Memory B cell (primary cell): ENCODE measurements at regions not wholly inside any gene's neighbourhood (a gene's known extent, or its start where the extent isn't known, plus 50 kb on each side); places are given as distances from the start of the nearest gene placed in this dataset.

Experiments
- ATAC-seq: fragments of 150-1000 bp; cut with Tn5 transposase; 2 replicates; pipeline ENCODE4 v1.10.0; 2021; ENCODE audit warnings: low read depth, mild to moderate bottlenecking, moderate library complexity
- DNase-seq, 2 donors: peaks; one replicate each; pipeline ENCODE4 v3.0.0; 2022; ENCODE audit warnings: low spot score in 2 of 2
- H3K27ac Mint-ChIP-seq: one replicate; pipeline ENCODE4 v1.8.0; 2022; ENCODE audit warnings: mild to moderate bottlenecking, moderate library complexity, mixed read lengths
- H3K27me3 Mint-ChIP-seq: one replicate; pipeline ENCODE4 v1.8.0; 2022; ENCODE audit warnings: mixed read lengths
- H3K36me3 Mint-ChIP-seq: one replicate; pipeline ENCODE4 v1.8.0; 2022; ENCODE audit warnings: mild to moderate bottlenecking, mixed read lengths
- H3K4me1 Mint-ChIP-seq: one replicate; pipeline ENCODE4 v1.8.0; 2022; ENCODE audit warnings: mixed read lengths
- H3K4me3 Mint-ChIP-seq: one replicate; pipeline ENCODE4 v1.8.0; 2022; ENCODE audit warnings: mild to moderate bottlenecking, moderate library complexity, mixed read lengths
- H3K9me3 Mint-ChIP-seq: one replicate; pipeline ENCODE4 v1.8.0; 2022; ENCODE audit warnings: mixed read lengths

DNA sequence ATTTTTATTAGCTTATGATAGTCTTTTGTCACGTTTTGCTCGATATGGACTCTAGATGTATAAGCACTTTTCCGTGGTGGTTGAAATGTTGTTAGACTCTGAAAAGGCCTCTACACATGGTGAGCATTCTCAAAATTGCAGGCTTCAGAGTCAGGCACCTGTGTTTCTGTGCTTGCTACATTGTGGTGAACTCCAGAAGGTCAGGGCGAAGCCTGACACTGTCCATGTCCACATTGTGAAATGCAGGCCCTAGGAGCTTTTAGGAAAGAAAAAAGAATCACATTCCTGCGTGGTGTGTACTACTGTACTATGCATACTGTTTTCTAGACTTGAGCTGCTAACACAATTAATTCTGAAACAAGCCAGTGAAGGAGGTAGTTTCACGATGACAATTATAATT is 86.3 kb downstream of the HS3ST1 start:
- ATAC-seq, result no peak
- Mint-ChIP-seq H3K4me1 (peaks cover 34% of the 10 kb centered on the region), H3K4me3 (no peak overlapping the region), H3K27me3 (no peaks in the 10 kb centered on the region), H3K36me3 (no peaks in the 10 kb centered on the region), H3K27ac (no peak overlapping the region), H3K9me3 (no peaks in the 10 kb centered on the region)
- no peak for DNase-seq

DNA sequence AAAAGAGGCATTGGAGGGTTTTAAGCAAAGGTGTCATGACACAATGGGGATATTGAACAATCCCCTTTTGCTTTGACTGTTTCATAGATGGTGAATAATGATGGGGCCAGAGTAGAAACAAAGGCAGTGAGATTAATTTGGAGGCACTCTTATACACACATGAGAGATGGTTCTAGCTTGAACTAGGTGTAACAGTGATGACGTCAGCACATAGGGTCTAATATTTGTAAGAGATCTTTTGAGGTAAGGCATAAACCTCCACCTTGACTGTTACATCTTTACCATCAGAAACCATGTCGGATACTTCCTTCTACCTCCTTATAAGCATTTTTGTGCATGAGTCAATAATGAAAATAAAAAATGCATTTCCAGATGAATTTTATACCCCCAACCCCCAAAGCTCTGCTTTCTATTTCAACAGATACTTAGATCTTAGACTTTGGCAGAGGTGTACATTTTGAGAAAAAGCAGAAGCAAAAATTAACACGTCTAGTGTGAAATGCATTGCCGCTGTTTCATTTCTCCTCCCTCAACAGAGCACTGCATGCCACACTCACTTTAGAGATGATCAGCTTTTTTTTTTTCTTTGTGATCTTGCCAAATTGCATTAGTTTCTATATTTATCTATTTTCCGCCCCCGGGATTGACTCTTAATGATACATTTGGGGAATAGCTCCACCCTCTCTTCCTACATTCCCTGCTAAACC is 87.2 kb downstream of the HS3ST1 start:
- DNase-seq (peak in 1 of 2 donors; percentile 3), ATAC-seq (peak; percentile 71)
- H3K9me3 Mint-ChIP-seq, result no peaks in the 10 kb centered on the region
- no peaks in the 10 kb centered on the region for H3K27me3 Mint-ChIP-seq
- H3K27ac Mint-ChIP-seq, result no peak overlapping the region
- H3K4me3 Mint-ChIP-seq, result peak overlapping the region; percentile 12
- H3K4me1 Mint-ChIP-seq, result peaks cover 38% of the 10 kb centered on the region
- H3K36me3 Mint-ChIP-seq, result no peaks in the 10 kb centered on the region

DNA sequence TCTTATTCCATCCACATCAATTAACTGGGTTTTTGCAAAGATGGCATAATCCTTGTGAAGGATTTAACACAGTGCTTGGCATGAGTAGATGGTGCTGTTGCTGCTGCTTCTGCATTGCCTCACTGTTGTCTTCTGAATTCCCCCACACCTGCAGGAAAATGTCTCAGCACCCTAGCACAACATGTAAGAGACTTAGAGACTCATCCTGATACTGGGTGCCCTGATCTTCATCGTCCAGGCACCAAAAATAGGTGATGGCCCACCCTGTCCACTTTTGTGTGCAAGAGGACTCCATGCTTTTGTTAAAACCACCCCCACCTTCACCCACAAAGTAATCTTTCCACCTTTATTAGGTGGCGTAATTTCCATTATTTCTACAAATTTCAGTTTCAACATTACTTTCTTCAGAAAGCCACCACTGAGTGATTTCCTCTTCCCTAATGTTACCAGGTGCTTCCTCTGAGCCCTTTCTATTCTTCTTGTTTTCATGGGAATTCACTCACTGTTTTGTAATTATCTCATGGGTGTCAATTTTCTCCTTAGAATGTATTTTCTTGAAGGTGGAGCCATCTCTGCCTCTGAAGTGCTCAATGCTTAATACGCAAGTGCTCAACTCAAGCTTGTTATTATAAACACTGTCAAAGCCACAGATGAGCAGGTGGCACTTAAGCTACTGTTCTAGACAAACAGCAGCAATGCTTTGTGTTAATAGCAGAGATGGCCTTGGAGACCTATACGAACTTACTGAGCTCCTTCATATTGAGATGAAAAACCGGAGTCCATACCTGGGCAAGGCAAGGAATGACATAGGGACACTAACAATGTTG is 89.5 kb downstream of the HS3ST1 start:
- no peaks in the 10 kb centered on the region for H3K27me3 Mint-ChIP-seq
- H3K4me1 Mint-ChIP-seq, result peaks cover 38% of the 10 kb centered on the region
- H3K27ac Mint-ChIP-seq, result peak overlapping the region; percentile 56
- ATAC-seq (peak; percentile 54), DNase-seq (no peak)
- H3K9me3 Mint-ChIP-seq, result no peaks in the 10 kb centered on the region
- peak overlapping the region; percentile 56 for H3K4me3 Mint-ChIP-seq
- H3K36me3 Mint-ChIP-seq, result no peaks in the 10 kb centered on the region

DNA sequence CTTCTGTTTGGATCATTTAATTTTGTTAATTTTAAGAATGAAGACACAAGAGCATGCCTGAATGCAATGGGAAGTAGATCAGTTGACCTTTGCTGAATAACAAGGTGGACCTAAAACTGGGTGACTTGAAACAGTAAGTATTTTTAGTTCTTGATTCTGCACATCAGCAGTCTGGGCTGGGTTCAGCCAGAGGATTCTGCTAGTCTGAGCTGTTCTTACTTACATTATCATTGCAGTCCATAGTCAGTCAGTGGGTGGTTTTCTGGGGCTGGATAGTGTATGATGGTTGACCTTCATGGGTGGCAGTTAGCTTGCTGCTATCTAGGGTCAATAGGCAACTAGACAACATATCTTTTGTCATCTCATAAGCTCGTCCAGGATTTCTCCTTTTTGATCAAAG is 91.4 kb downstream of the HS3ST1 start:
- H3K4me1 Mint-ChIP-seq, result peaks cover 34% of the 10 kb centered on the region
- H3K27ac Mint-ChIP-seq, result peak overlapping the region; percentile 3
- no peak for ATAC-seq
- H3K9me3 Mint-ChIP-seq, result no peaks in the 10 kb centered on the region
- DNase-seq, result no peak
- H3K4me3 Mint-ChIP-seq, result no peak overlapping the region
- no peaks in the 10 kb centered on the region for H3K27me3 Mint-ChIP-seq
- no peaks in the 10 kb centered on the region for H3K36me3 Mint-ChIP-seq

- H3K27me3 Mint-ChIP-seq, result no peaks in the 10 kb centered on the region
- ATAC-seq, result no peak
- H3K9me3 Mint-ChIP-seq, result no peaks in the 10 kb centered on the region
- H3K36me3 Mint-ChIP-seq, result no peaks in the 10 kb centered on the region
- no peak for DNase-seq
- H3K27ac Mint-ChIP-seq, result peak overlapping the region; percentile 3
- H3K4me3 Mint-ChIP-seq, result no peak overlapping the region
- peaks cover 28% of the 10 kb centered on the region for H3K4me1 Mint-ChIP-seq
These were observed 92.3 kb downstream of the HS3ST1 start for GRCh38 chr4:11336435-11336834.

DNA sequence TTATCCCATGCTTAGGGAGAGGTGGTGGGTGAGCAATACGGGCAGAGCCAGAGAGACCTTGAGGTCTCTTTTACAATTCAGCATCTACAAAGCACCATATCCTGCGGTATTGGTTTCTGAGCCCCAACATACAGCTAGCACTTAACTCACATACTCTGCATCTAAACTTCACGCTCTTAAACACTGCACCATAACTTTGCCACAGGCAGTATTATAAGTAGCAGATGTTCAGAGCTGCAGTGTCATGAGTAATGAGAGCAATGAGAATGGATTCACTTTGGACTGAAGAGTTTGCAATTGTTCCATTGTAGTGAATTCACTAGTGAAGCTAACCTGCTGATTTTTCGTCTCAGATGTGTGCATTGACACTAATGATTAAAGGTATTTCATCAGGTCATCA is 93.8 kb downstream of the HS3ST1 start:
- no peak overlapping the region for H3K27ac Mint-ChIP-seq
- DNase-seq, result no peak
- no peaks in the 10 kb centered on the region for H3K27me3 Mint-ChIP-seq
- no peaks in the 10 kb centered on the region for H3K36me3 Mint-ChIP-seq
- ATAC-seq, result no peak
- no peak overlapping the region for H3K4me3 Mint-ChIP-seq
- no peaks in the 10 kb centered on the region for H3K9me3 Mint-ChIP-seq
- peaks cover 16% of the 10 kb centered on the region for H3K4me1 Mint-ChIP-seq

- Mint-ChIP-seq H3K36me3 (peaks cover 6% of the 10 kb centered on the region), H3K27me3 (no peaks in the 10 kb centered on the region), H3K9me3 (peaks cover 4% of the 10 kb centered on the region), H3K27ac (no peak overlapping the region), H3K4me1 (peaks cover 4% of the 10 kb centered on the region), H3K4me3 (no peak overlapping the region)
- DNase-seq, result no peak
- no peak for ATAC-seq
These were observed 100.3 kb downstream of the HS3ST1 start for GRCh38 chr4:11328401-11328800.

GRCh38 chr4:11326021-11326420 is 102.7 kb downstream of the HS3ST1 start:
- H3K27ac Mint-ChIP-seq, result no peak overlapping the region
- H3K27me3 Mint-ChIP-seq, result no peaks in the 10 kb centered on the region
- ATAC-seq (no peak), DNase-seq (no peak)
- H3K9me3 Mint-ChIP-seq, result peaks cover 18% of the 10 kb centered on the region
- peaks cover 4% of the 10 kb centered on the region for H3K4me1 Mint-ChIP-seq
- peaks cover 15% of the 10 kb centered on the region for H3K36me3 Mint-ChIP-seq
- H3K4me3 Mint-ChIP-seq, result no peak overlapping the region

DNA sequence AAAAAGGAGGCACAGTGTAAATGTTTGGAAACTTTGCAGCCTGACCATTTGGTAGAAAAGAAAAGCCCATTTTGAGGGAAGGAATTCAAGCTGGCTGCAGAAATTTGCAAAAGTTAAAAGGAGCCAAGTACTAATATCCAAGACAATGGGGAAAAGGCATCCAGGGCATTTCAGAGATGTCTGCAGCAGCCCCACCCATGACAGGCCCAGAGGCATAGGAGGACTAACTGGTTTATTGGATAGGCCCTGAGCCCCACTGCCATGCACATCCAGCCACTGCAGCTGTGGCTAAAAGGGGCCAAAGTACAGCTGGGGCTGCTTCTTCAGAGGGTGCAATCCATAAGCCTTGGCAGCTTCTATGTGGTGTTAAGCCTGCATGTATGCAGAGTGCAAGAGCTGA is 104.9 kb downstream of the HS3ST1 start:
- DNase-seq (no peak), ATAC-seq (no peak)
- peaks cover 18% of the 10 kb centered on the region for H3K9me3 Mint-ChIP-seq
- H3K4me1 Mint-ChIP-seq, result peaks cover 4% of the 10 kb centered on the region
- H3K4me3 Mint-ChIP-seq, result no peak overlapping the region
- H3K36me3 Mint-ChIP-seq, result peaks cover 15% of the 10 kb centered on the region
- H3K27me3 Mint-ChIP-seq, result no peaks in the 10 kb centered on the region
- H3K27ac Mint-ChIP-seq, result no peak overlapping the region

DNA sequence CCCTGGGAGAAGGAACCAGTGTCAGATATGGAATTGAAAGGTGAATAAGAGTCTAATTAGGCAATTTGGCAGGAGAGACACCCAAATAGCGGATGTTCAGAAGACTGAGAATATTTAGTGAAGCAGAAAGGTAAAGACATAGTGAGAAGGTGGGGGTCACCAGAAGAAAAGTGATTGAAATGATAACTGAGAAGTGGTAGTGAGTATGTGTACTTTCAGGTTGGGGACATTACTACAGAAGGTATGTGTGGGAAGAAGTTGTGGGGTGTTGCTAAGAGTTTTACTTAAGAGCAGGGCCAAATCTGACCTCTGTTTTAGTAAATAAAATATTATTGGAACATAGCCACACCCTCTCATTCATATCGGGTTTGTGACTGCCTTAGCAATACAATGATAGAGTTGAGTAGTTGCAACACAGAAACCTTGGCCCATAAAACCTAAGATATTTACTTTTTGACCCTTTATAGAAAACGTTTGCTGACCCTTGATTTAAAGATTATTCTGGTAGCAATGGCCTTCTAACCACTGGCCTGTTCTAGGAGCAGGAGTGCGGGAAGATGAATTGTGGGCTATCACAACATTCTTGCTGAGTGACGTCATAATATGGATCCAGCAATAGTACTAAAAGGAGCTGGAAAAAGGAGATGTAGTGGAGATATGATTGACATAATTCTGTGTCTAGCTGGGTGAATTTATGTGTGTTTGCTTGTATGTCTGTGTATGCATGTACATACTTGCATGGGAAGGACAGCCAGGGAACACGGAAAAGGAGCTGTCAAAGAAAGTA is 115.3 kb downstream of the HS3ST1 start:
- ATAC-seq (no peak), DNase-seq (no peak)
- no peaks in the 10 kb centered on the region for H3K27me3 Mint-ChIP-seq
- H3K4me3 Mint-ChIP-seq, result no peak overlapping the region
- peaks cover 10% of the 10 kb centered on the region for H3K9me3 Mint-ChIP-seq
- no peak overlapping the region for H3K27ac Mint-ChIP-seq
- peaks cover 6% of the 10 kb centered on the region for H3K4me1 Mint-ChIP-seq
- peaks cover 9% of the 10 kb centered on the region for H3K36me3 Mint-ChIP-seq

DNA sequence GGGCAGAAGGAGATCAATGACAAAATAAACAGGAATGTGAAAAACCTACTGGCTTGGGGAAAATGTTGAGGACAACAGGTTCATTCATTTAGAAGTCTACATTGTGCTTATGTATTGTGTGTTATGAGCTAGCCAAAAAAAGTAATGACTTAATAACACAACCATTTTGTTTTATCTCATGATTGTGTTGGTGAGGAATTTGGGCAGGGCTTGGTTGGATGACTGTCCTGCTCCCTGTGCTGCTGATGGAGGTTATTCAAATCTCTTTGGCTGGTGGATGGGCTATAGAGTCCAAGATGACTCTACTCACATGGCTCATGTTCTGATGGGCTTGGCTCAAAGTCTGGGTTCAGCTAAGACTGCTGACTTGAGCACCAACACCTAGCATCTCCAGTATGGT is 116.3 kb downstream of the HS3ST1 start:
- ATAC-seq (no peak), DNase-seq (no peak)
- no peak overlapping the region for H3K4me3 Mint-ChIP-seq
- no peaks in the 10 kb centered on the region for H3K27me3 Mint-ChIP-seq
- no peak overlapping the region for H3K27ac Mint-ChIP-seq
- peaks cover 11% of the 10 kb centered on the region for H3K36me3 Mint-ChIP-seq
- peaks cover 4% of the 10 kb centered on the region for H3K4me1 Mint-ChIP-seq
- peaks cover 10% of the 10 kb centered on the region for H3K9me3 Mint-ChIP-seq

GRCh38 chr4:11301075-11301660 is 127.5 kb downstream of the HS3ST1 start:
- Mint-ChIP-seq H3K27ac (no peak overlapping the region), H3K4me1 (peaks cover 4% of the 10 kb centered on the region), H3K4me3 (no peak overlapping the region), H3K27me3 (peaks cover 7% of the 10 kb centered on the region), H3K36me3 (peaks cover 2% of the 10 kb centered on the region), H3K9me3 (no peaks in the 10 kb centered on the region)
- DNase-seq, result no peak
- ATAC-seq, result no peak

DNA sequence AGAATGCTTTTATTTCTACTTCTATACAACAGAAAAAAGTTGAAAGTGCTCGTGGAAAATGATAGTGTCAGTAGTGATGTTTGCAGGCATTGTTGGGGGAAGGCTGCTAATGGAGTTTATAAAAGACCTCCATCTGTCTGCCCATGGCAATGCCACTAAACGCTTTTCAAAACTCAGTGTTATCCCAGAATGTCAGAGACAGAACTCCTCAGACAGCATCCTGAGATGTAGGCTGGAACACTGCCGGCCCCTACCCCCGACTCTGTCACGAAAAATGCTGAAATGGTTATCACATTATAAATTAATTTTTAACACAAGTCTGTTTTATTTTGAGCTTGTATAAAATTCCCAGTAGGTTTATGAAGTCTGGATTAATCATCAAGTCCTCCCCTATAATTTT is 128.9 kb downstream of the HS3ST1 start:
- no peaks in the 10 kb centered on the region for H3K9me3 Mint-ChIP-seq
- peaks cover 5% of the 10 kb centered on the region for H3K27me3 Mint-ChIP-seq
- no peak overlapping the region for H3K27ac Mint-ChIP-seq
- no peak overlapping the region for H3K4me3 Mint-ChIP-seq
- no peak for DNase-seq
- no peak for ATAC-seq
- H3K36me3 Mint-ChIP-seq, result peaks cover 2% of the 10 kb centered on the region
- peaks cover 9% of the 10 kb centered on the region for H3K4me1 Mint-ChIP-seq

DNA sequence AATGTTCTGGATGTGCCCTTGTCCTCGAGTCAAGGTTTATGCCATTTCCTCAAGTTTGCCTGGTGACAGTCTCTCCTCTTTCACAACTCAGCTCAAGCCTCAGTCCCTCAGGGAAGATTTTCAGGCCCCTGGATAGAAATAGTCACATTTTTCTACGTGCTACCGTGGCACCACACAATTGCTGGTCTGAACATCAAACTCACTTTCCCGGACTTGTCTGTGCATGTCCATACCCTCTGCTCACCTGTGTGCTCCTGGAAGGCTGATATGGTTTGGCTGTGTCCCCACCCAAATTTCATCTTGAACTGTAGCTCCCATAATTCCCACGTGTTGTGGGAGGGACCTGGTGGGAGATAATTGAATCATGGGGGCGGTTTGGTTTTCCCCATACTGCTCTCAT is 129.7 kb downstream of the HS3ST1 start:
- H3K4me3 Mint-ChIP-seq, result no peak overlapping the region
- ATAC-seq (no peak), DNase-seq (no peak)
- H3K36me3 Mint-ChIP-seq, result peaks cover 2% of the 10 kb centered on the region
- H3K9me3 Mint-ChIP-seq, result no peaks in the 10 kb centered on the region
- H3K27ac Mint-ChIP-seq, result no peak overlapping the region
- H3K27me3 Mint-ChIP-seq, result peaks cover 5% of the 10 kb centered on the region
- peaks cover 9% of the 10 kb centered on the region for H3K4me1 Mint-ChIP-seq
